GM12878 (cell line): ENCODE measurements at regions not wholly inside any gene's neighbourhood (a gene's known extent, or its start where the extent isn't known, plus 50 kb on each side); places are given as distances from the start of the nearest gene placed in this dataset.

Source experiments
- CREB1 ChIP-seq: IDR thresholded peaks from 2 replicates; pipeline ENCODE4 v1.6.1; 2012; ENCODE audit warnings: low read depth, mild to moderate bottlenecking, inconsistent platforms
- ELK1 ChIP-seq: IDR thresholded peaks from 2 replicates; pipeline ENCODE4 v1.6.1; 2012; ENCODE audit warnings: low read depth, low read length, improper control_type of control experiment
- EZH2 ChIP-seq: IDR thresholded peaks from 2 replicates; pipeline ENCODE4 v1.6.1; 2012; ENCODE audit warnings: low read depth, mild to moderate bottlenecking, control low read depth, inconsistent platforms, low read length, borderline replicate concordance; ENCODE audit not compliant: control insufficient read depth
- GABPA ChIP-seq: IDR thresholded peaks from 2 replicates; pipeline ENCODE4 v1.6.1; 2014; ENCODE audit warnings: antibody characterized with exemption, low read depth, mild to moderate bottlenecking, inconsistent platforms
- POLR2AphosphoS5 ChIP-seq: IDR thresholded peaks from 2 replicates; pipeline ENCODE4 v1.6.1; 2011; ENCODE audit warnings: mild to moderate bottlenecking, low read length, inconsistent platforms
- SRF ChIP-seq, 2 experiments: IDR thresholded peaks; 2 replicates each; pipeline ENCODE4 v1.6.1; 2011; ENCODE audit warnings: low read depth in 2 of 2, low read length in 2 of 2, mild to moderate bottlenecking in 1 of 2, moderate library complexity in 1 of 2
- TAF1 ChIP-seq: IDR thresholded peaks from 2 replicates; pipeline ENCODE4 v1.6.1; 2011; ENCODE audit warnings: mild to moderate bottlenecking, low read depth, low read length, borderline replicate concordance
- YY1 ChIP-seq: IDR thresholded peaks from 2 replicates; pipeline ENCODE4 v1.6.1; 2011; ENCODE audit warnings: low read depth, mild to moderate bottlenecking, low read length
- TF ChIP-seq, protein P1 (sequence below): IDR thresholded peaks from 2 replicates; pipeline ENCODE4 v1.6.1; 2012; ENCODE audit warnings: low read depth, low read length, improper control_type of control experiment

DNA sequence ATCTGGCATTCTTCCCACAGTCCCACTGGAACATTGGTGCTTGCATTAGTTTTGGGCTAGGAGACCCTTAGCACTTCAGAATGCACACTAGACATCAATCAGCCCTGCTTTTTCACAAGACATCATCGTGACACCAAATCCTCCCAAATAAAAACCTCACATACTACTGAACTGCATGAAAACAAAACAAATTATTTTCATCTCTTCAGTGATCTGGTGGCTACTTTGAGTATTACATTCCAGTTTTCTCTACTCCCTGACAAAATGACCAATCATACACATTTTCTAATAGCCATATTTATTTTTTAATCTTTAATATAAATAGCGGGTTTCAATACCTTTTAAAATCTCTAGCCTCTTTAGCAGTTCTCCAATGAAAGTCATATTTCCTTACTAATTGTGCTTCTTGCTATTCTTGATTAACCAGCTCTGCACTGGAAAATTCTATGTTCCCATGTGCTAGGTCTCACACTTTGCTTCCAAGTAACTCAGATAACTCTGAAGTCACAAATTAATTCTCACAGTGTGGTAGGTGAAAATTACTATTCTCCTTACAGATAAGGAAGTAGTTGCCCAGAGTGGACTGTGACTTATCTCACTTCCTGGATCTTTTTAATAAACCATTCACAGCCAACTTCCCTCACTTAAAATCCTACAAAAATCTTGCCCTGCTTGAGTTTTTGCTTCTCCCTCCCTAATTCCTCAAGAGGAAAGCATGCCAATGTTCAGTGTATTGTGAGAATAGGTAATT lies 82.5 kb upstream of the EPB41L3 start:
- no peak for TF ChIP-seq SRF (IDR thresholded peaks at IDR 0.05; ENCODE audit: low read depth in 2 of 2, low read length in 2 of 2)
- TF ChIP-seq TAF1, result no peak
- no peak for TF ChIP-seq YY1
- TF ChIP-seq CREB1, result no peak
- TF ChIP-seq, protein P1, sequence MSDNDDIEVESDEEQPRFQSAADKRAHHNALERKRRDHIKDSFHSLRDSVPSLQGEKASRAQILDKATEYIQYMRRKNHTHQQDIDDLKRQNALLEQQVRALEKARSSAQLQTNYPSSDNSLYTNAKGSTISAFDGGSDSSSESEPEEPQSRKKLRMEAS, result no peak
- TF ChIP-seq GABPA, result no peak
- TF ChIP-seq EZH2, result no peak
- no peak for TF ChIP-seq POLR2AphosphoS5
- no peak for TF ChIP-seq ELK1
